PFSK-1 (cell line): ENCODE measurements at regions not wholly inside any gene's neighbourhood (a gene's known extent, or its start where the extent isn't known, plus 50 kb on each side); places are given as distances from the start of the nearest gene placed in this dataset.

Experiments
- FOXP2 ChIP-seq: optimal IDR thresholded peaks from 2 replicates; pipeline ENCODE3; 2011; ENCODE audit warnings: borderline replicate concordance, control low read depth, inconsistent platforms; ENCODE audit not compliant: insufficient read depth; ENCODE audit errors: extremely low read length, extremely low read depth
- POLR2AphosphoS5 ChIP-seq: IDR thresholded peaks from 2 replicates; pipeline ENCODE4 v1.6.1; 2012; ENCODE audit warnings: low read depth, mild to moderate bottlenecking, control low read depth, low read length, moderate library complexity
- REST ChIP-seq, 2 experiments: IDR thresholded peaks; 2 replicates each; pipeline versions ENCODE4 v1.6.1 to v1.8.0; 2011 to 2012; ENCODE audit warnings: low read depth in 2 of 2, low read length in 2 of 2, control low read depth in 1 of 2, inconsistent platforms in 1 of 2, mild to moderate bottlenecking in 1 of 2, moderate library complexity in 1 of 2; ENCODE audit not compliant: insufficient read depth in 1 of 2
- SIN3A ChIP-seq: IDR thresholded peaks from 2 replicates; pipeline ENCODE4 v1.6.1; 2012; ENCODE audit warnings: mild to moderate bottlenecking, low read length, moderate library complexity, borderline replicate concordance; ENCODE audit not compliant: insufficient read depth
- TAF1 ChIP-seq: IDR thresholded peaks from 2 replicates; pipeline ENCODE4 v1.6.1; 2012; ENCODE audit warnings: low read length, control low read depth, borderline replicate concordance; ENCODE audit not compliant: insufficient read depth

- TF ChIP-seq TAF1 = no peak
- no peak for TF ChIP-seq SIN3A
- TF ChIP-seq POLR2AphosphoS5 = no peak
- no peak for TF ChIP-seq REST (IDR thresholded peaks at IDR 0.05; ENCODE audit: insufficient read depth in 1 of 2, low read depth in 2 of 2, low read length in 2 of 2)
- no peak for TF ChIP-seq FOXP2
Measured at GRCh38 chr18:27595113-27595838, 410.2 kb upstream of the CHST9 start.
